Fibroblast of gingiva (primary cell): ENCODE measurements at regions not wholly inside any gene's neighbourhood (a gene's known extent, or its start where the extent isn't known, plus 50 kb on each side); places are given as distances from the start of the nearest gene placed in this dataset.

Experiments used
- DNase-seq: peaks from one replicate; pipeline ENCODE4 v3.0.0-alpha.2; 2011; ENCODE audit warnings: low read depth

DNA sequence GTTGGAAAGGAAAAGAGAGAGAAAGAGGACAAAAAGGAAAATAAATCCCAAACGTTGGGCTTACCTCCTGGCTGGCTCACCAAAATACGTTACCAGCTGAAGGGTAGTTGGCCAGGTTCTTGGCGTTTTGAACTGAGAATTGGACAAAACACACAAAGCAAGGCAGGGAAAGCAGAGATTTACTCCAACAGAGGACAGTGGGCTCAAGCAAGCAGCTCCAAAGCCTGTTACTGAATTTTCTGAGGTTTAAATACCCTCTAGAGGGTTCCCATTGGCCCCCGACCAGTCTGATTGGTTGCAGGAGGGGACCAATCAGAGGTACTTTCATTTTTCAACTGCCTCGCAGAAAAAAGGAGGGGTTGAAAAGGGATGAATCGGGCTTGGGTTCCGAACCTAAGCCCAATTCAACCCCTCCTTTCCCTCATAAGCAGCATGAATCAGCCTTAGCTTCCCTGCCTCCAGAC is 55.6 kb upstream of the ALOX12 start:
- DNase-seq: peak; percentile 66

DNA sequence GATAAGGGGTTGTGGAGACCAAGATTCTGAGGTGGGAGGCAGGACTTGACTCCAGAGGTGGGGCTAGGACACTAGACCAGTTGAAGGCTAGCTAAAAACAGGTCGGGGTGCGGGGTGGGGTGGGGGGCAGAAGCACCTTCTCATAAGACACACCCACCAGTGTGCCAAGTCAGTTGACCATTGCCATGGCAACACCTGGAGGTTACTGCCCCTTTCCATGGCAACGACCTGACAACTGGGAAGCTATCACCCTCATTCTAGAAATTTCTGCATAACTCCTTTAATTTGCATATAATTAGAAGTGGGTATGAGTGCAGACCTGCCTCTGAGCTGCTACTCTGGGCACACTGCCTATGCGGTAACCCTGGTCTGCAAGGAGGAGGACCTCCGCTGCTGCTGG is 53.9 kb upstream of the ALOX12 start:
- DNase-seq: no peak

- DNase-seq: no peak
Observed at GRCh38 chr17:6943406-6943805, 52.4 kb upstream of the ALOX12 start.
